H4 (cell line): ENCODE measurements at regions not wholly inside any gene's neighbourhood (a gene's known extent, or its start where the extent isn't known, plus 50 kb on each side); places are given as distances from the start of the nearest gene placed in this dataset.
"Not testable (repeated sequence)": the region's sequence is repeated elsewhere in the genome, so short reads cannot be mapped to it uniquely, and the experiment has no call there.

ENCODE experiments used
- DNase-seq: peaks from one replicate; pipeline ENCODE4 v3.0.0-alpha.2; 2015; ENCODE audit warnings: low spot score

DNA sequence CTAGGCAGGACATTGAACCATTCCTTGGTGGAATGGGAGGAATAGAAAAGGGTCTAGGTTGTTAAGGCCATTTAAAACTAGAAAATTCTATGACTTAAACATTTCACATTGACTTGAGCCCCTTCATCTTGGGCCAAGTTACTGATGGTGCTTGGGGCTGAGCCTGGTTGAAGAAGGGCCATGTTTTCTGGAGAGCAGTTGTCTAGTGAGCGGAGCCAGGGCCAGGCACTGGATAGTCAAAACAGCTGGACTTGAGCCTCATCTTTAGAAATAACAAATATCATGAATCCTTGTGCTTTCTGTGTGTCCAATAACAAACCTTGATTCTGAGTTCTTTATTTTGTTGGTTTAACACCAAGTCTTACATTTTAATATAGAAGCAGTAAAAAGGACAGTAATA lies 134.6 kb upstream of the TCF21 start:
- no peak for DNase-seq

DNA sequence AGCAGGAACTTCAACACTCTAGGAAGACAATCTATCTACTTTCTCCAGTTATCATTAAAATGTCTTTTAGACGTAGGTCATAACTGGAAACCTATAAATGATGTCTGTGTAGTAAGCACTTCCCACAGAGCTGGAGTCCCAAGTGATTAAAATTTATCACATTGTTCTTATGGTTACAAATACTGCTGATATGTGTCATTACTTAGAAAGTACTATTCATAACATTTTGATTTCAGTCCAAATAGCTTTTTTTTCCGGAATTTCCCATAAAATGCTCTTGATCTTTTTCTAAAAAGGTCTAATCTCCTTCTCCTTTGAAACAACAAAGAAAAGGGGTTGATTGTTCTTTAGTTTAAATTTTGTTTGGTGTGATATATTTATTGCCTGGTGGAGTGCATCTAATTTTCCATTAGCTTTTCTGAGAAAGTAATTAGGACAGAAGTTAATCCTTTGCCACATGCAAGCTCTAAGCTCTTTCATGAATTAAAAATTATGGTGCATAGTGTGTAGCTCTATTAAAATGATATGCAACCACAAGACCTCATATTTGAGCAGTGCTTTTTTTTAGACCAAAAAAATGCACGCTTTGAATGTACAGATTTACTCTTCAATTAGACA lies 132.7 kb upstream of the TCF21 start:
- no peak for DNase-seq

DNA sequence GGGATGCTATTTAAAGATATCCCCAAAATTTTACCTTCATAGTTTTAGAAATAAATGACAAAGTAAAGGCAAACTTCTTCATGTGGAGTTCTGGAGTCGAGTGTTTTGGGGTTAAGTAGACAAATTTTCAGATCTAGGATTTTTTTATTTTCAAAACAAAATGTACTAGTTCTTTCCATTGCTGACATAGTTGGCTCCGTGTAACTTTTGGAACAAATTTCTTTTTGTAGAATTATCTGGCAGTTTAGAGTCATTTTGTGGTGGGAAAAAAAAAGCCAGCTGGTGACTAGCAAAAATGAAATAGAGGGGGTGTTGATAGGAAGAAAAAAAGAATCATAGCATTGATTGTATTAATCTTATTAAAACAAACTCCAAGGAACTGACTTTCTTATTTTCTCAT lies 131.6 kb upstream of the TCF21 start:
- no peak for DNase-seq

DNA sequence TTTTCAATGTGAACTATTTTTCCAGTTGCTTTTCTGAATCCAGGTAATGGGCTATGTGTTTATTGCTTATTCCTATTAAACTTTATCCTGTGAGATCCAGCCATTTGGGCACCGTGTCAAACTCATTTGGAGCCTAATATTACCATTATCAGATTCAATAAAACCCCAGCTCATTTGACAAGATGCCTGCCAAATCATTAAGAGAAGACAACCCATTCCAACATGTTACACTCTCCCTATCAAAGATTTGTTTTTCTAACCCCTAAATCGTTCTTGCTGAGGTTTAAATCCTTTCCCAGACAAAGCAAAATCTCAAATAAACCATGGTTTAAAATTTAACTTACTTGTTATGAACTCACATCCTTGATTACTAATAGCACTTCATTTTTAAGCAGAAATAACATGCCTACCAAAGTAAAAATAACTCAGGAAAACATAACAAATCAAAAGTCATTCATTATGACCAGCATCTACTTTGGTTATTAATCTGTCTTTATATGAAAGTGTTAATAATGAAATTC lies 130.0 kb upstream of the TCF21 start:
- DNase-seq, result no peak

DNA sequence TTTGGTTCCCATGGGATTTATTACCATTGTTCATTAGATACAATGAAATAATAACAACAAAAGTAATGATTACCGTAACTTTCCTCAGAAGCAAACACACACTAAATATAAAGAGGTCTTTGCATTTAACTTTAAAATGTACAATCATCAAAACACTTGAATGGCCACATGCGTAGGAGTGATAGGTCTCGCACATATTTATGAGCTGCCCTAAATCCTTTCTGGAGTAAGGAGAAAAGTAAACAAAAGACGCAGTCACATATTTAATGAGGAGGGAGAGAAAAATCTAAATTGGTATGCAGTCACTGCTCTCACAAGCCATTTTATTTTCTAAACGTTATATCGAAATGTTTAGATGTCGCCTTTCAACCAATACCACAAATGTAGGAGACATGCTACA lies 129.4 kb upstream of the TCF21 start:
- no peak for DNase-seq

DNA sequence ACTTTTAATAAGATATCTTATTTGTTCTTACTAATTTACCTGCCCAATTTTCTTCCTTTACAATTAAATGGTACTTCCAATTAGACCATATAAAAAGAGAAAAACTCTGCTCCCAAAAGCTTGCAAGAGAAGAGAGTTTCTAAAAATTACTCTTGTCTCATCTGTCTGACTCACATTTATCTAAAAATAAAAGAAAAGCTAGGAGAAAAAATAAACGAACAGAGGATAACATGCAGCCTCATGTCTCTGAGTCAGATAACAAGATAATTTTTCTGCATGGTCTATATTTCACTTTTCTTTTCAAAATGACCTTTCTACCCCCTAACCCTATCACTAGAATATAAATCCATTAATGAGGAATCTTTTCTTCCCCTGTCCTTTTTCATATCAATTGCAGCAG lies 127.2 kb upstream of the TCF21 start:
- no peak for DNase-seq

DNA sequence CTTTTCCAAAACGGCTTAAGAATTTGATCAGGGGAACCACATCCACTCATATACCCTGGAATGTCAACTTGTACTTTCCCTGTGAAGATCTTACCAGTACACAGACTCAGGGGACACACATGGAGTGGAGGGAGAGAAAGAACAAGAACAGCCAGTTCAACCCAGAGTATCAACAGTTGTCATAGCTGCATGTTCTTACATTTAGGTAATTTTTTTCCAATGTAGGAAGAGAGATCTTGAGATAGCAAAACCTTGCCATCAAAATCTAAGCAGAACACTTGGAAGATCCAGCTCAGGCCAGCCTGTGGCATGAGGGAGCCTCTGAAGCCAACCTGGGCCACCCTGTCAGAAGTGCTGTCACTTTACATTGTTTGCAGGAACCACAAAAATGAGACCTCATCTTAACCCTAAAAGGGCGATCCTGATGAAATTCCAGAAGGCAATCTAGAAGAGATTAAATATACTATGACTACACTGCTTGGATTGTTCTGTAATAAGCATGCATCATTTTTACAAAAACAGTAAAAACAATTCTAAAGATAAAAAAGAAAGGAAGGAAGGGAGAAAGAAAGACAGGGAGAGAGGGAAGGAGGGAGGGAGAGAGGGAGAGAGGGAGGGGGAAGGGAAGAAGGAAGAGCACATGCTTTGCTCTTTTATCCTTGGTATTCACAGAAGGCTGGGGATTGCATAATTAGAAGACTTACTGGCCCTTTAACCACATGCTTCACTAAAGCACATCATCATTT lies 124.7 kb upstream of the TCF21 start:
- DNase-seq, result peak; percentile 4

DNA sequence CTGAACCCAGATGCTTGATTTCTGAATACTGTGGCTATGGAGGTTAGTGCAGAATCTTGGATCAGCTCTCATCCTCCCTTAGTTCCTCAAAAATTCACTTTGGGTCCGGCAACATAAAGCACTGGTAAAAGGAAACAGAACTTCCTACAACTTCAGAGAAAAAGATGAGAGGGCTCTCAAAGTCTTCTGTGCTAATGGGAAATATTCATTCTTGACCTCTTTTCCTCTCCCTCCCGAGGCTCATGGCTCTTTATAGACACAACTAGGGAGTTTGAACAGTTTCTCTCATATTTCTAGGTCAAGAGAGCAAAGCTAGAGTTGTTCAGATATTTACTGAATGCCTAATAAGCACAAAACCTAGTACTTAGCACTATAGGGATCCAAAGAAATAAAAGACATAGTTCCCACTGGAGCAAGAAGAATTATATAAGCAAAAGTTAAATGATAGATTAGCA lies 124.1 kb upstream of the TCF21 start:
- DNase-seq, result no peak

DNA sequence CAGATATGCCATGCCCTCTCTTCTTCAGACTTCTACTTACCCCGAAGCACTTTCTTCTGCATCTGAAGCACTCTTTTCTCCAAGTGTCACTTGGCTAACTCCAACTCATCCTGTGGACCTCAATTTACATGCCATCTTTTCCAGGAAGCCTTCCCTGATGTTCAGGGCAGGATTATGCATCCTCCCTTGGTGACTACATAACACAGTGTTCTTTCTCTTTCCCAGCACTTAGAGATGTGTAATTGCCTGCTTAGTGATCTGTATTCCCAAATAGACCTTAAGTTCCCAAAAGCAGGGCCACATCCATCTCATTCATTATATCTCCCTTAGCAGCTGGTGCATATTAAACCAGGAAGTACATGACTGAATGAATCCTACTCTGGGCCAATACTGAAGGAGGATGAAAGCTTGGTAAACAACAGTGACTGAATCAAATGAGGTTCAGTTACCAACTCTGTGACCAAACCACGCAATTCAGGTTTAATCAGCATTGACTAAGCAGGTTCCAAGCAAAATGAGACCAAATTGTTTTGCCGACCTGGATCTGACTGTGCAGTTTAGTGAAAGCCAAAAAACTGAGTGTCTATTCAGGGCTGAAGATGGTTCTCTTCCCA lies 121.4 kb upstream of the TCF21 start:
- DNase-seq, result peak; percentile 3

DNA sequence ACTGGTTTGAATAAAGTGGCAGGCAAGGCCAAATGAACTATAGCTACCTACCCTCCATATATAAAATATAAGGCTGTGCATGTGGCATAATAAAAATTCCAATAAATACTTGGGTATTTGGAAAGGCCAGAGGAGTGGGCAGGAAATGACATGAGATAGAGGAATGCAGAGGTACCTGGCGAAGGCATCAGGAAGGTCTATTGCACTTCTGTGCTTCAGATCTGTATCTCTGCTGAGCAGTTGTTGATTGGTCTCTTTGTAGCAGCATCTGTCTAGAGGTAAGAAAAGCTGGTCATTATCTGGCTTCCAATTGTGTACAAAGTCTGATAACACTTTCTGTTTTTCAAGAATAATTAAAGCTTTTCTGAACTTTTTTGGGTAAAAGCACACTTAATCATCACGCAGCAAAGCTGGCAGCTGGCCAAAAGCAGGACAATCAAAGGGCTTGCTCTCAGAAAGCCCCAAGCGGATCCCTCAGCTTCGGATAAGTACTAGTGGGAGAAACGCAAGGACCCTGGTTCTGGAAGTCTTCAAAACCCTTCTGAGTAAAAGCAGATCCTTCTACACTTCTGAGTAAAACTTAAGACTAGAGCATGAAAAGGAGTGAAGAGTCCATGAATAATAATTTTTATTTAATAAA lies 120.1 kb upstream of the TCF21 start:
- no peak for DNase-seq

DNA sequence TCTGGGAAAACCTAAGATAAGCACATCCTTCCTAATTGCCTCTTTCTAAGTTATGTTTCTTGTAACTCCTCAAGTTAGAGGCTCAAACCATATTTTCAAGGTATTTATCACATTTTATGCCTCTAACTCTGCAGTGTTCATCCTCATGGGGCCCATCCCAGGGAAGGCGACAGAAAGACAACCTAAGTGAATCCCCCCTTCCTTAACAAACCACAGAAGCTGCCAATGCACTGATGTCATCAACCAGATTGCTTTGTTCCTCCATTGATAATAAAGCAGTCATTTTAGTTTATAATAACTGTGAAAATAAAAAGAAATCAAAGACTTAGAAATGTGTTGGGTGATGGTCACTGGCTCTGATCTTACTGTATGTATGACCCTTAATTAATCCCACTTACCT lies 119.5 kb upstream of the TCF21 start:
- DNase-seq, result no peak

DNA sequence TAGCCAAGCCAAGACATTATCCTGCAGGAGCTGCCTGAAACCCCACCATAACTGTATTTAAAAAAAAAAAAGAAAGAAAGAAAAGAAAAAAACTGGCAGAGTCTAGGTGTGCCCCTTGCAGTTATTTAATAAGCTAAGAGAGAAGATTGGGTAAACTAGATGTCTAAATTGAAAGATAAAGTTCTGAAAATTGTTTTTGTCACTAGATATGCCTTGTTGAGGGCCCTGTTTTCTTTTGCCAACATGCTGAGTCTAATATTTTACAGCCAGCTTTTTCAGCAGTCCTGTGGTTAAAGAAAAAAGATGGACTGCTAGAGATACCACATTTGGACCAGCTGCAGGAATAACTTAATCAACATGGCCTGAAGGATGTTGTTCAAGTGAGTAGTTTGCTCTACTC lies 116.3 kb upstream of the TCF21 start:
- no peak for DNase-seq

DNA sequence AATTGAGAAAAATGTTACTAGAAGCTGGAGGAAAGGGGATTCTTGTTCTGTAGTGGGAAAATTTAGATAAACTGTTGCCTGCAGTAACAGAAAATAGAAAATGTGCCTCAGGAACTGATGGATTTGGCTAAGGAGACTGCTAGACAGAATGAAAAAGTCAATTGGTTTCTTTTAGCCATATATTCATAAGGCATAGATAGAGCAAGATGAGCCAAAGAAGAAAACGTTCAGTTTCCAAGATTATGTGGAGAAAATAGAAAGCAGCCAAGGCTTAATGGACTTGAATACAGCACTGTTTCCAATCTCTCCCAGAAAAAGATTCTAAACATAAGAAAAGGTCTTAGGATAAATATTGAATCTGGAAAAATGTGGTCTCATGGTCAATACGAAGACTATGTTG lies 115.1 kb upstream of the TCF21 start:
- no peak for DNase-seq

DNA sequence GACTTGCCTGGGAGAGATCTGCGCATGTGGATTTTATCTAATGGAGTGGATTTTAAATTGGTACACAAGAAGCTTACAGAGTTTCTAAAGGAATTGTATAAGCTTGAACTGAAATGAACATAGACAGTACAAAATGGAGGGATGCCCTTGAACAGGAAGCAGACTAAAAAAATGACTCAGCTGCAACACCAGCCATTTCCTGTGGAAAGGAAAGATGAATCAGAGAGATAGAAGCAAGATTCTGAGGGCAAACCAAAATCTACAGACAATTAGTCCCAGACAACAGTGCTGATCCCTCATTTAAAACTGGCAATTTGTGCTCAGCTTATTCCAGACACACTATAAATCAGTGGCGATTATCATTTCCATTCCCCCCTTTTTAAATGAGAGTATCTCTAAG lies 114.6 kb upstream of the TCF21 start:
- peak; percentile 15 for DNase-seq

DNA sequence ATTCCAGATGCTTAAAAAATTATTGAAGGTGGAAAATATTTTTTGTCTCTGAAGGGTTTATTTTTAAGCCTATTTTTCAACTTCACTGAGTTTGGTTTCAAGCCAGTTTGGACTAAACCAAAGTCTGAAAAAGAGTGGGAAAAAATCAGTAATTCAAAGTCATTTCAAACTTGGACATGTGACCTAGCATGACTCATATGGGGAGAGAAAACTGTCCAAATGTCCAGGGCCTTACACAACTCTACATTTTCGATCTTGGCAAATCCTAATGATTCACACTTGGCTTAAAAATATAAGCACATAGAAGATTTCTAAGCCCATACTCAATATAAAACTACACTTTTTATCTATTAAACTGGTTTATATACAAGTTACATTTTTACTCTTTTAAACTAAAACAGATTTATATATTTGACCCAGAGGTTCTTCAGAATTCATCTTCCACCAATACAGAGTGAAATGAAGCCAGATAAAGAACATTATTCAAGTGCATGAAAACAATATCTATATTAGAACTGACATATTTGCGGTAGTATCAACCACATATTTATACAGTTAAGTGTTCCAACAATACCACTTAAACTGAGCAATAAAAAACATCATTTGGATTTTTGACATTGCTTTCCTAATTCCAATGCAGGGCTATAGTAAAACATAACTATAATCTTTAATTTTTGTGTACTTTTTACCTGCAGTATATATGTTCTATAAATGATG lies 110.3 kb upstream of the TCF21 start:
- DNase-seq, result peak; percentile 21

DNA sequence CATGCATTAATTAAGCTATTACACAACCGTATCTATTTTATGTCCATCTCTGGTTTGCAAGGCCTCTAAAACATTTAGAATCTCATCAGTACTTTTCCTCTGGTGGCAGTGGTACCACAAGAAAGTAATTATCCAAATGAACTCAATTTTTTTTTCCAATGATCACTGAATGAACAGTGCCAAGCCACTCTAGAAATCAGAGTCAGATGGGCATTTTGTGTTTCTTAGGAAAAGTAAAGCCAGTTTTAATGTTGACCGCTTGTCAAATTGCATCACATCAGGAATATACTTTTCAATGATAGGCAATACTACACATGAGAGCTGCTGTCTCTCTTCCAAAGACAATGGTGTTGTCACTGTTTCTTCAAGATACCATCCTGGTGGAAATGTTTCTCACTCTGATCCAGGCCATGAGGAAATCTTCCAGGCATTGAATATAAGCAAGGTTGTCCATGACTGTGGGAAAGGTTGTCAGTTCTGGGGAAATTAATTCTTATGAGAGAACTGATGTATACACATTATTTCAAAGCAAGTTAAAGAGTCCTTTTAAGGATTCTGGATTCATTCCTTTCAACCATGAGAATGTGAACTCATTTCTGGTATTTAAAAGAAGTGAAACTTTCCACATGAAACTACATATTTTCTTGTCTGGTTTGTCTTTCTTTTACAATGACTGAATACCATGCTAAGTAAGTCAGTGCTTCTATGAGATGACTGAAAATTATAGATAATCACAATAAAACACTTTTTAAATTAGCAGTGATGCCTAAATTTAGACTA lies 108.8 kb upstream of the TCF21 start:
- DNase-seq, result no peak

DNA sequence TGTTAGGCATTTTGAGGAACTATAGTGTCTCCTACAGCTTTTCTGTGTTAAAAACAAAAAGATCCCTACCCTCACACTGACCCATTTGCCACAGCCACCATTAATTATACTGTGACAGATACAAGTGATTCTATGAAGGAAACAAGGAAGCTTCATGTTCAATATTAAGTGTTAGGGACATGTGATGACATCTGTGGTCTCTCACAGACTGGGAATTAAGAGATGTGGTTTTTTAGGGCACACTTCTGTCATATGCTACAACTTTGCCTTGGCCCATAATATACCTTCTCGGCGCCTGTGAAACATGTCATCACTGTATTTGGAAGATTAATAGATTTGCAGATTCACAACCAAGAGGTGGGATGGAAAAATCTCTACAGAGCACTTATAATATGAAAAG lies 102.9 kb upstream of the TCF21 start:
- no peak for DNase-seq

DNA sequence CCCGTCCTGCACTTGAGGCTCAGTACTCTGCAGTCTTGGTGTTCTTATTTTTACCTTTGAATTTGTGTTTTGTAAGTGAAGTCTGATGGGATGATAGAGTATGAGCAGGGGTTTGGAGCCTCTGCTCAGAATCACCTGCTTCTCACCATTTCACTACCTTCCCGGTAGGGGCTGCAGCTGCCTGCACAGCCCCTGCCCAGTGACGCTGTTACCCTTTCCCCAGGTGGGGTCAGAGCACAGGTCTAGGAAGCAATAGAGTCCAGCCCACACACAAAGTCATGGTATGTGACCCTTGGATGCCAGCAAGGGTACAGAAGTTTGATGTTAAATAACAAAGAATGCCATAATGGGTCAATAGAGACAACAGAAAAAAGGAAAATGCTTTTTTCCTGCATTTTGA lies 101.8 kb upstream of the TCF21 start:
- DNase-seq, result no peak

DNA sequence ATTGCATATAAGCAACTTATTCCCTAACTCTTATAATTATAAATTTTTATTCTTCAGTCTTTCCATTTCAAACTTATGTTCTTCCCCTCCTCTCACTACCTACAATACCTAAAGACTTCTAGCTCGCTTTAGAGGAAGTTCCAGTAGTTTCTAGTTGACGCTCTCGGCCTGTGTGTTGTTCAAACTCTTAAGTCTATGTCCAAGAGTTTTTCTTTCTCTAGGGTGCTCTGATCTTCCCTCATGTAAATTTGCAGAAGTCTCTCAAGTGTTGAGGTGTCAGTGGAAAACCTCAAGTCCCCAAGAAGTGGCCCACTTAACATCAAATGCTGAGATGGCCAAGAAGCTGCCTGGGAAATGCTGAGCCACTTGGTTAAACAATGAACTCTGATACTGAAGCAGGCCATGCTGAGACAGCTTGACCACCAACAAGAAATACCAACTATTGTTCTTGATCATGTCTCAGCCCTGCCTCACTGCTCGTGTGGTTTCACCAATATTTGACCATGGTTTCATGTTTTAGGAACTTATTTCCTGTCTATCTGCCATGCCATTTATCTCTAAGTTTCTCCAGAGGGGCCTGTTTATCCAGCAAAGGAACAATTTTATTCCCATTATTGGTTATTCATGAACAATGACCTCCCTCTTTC lies 100.9 kb upstream of the TCF21 start:
- DNase-seq, result no peak

DNA sequence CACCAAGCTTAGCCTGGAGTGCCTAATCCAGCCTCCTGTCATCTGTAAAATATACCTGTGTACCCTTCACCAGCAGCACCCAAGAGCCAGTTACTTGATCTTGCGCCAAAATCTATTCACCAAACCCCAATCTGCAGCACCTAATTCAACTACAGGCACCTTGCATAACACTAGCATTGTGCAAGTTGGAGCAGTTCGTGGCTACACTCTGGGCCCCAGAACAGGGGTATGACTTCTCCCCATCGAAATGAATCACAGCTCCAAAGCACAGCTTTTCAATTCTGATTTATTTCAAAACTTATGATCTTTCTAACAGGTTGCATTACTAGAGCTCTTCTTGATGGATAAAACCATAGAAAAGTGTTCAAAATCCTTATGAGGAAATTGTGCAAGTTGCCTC lies 100.4 kb upstream of the TCF21 start:
- no peak for DNase-seq

DNA sequence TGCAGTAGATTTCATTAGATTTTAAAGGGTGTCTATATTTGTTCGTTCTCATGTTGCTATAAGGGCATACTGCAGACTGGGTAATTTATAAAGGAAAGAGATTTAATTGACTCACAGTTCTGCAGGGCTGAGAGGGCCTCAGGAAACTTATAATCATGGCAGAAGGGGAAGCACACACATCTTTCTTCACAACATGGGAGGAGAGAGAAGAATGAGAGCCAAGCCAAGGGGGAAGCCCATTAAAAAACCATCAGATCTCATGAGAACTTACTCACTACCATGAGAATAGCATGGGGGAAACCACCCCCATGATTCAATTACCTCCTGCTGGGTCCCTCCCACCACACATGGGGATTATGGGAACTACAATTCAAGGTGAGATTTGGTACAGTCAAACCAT lies 99.5 kb upstream of the TCF21 start:
- DNase-seq, result not testable (repeated sequence)
